ENCODE measurements at regions not wholly inside any gene's neighbourhood (a gene's known extent, or its start where the extent isn't known, plus 50 kb on each side); places are given as distances from the start of the nearest gene placed in this dataset.

GRCh38 chr7:32273297-32273696 is 203.1 kb upstream of the PDE1C start:
- DNase-seq (ENCODE audit: low read depth in 4 of 4, low spot score in 3 of 4) = no peak

DNA sequence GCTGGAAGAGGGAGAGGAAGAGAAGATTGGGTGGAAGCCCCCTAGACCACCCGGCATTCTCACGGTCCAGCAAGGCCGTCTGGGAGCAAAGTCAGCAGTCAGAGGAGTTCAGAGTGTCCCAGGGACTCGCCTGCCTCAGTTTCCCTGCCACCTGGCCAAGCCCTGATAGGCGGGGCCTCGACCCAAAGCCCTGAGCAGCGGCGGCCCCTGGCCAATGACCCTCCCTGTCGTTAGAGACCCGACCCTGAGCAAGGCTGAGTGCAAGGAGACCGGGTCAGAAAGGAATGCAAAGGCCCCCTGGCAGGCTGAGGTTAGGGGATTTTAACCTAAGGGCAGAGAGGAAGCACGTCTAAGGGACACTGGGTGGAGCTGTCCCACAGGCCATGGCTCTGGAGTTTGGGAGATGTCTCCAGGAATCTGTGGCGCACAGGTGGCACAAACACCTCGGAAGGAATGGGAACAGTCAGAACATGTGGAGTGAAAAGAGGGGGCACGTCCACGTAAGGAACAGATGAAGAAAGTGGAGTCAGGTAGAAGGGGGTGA is 196.8 kb upstream of the PDE1C start:
- DNase-seq (ENCODE audit: low read depth in 4 of 4, low spot score in 3 of 4) = no peak

DNA sequence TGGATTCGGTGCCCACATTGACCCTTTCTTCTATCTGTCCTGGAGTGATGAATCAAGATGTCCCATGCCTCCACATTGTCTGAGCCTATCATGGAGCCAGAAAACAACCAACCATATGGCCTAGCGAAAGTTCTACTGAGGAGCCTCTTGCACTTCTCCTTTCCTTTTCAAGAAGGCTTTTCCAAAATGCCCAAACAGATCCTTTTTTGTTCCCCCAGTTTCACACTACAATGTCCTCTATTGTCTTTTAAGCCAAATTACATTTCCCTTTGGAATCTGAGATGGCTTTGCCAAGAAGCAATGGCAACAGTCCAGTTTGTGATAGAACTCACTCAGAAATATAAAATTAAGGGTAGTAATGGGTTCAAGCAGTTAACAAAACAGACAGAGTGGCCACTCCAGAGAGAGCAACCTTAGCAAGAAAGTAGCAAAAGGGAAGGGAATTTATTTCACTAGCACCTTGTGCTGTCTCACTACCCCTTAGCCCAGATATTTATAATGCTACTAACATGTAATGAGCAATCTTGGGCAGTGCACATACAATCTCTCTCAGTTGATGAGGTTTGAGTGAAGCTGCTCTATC is 194.6 kb upstream of the PDE1C start:
- no peak for DNase-seq (ENCODE audit: low read depth in 4 of 4, low spot score in 3 of 4)

DNA sequence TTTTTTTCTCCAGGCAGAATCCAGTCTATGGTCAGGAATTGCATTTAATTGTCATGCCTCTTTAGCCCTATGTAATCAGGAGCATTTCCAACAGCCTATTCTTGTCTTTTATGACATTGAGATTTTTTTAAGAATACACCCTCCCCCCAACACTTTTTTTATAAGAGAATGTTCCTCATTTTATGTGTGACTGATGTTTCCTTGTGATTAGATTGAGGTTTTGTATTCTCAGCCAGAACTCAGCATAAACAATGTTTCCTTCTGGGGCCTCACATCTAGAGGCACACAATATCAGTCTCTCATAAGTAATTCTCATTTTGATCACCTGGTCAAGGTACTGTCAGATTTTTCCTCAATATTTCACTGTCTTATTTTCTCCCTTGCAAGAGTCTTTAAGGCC is 193.4 kb upstream of the PDE1C start:
- no peak for DNase-seq (ENCODE audit: low read depth in 4 of 4, low spot score in 3 of 4)

DNA sequence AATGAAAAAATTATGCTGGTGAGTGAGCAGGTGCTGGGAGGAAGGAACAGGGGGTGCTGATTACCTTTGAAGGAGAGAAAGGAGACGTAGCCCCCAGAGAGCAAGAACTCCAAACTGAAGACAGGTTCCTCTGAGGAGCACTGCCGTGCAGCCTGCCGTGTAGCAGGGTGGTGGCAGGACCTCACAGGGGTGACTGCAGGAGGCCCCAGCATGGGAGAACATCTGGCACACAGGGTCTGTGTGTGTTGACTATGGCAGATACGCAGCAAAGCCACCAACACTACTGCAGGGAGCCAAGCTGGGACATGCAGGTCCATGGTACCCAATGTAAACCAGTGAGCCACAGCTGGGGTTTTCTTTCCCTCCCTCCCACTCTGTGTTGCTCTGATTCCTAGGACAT is 192.1 kb upstream of the PDE1C start:
- DNase-seq (ENCODE audit: low read depth in 4 of 4, low spot score in 3 of 4) = no peak

DNA sequence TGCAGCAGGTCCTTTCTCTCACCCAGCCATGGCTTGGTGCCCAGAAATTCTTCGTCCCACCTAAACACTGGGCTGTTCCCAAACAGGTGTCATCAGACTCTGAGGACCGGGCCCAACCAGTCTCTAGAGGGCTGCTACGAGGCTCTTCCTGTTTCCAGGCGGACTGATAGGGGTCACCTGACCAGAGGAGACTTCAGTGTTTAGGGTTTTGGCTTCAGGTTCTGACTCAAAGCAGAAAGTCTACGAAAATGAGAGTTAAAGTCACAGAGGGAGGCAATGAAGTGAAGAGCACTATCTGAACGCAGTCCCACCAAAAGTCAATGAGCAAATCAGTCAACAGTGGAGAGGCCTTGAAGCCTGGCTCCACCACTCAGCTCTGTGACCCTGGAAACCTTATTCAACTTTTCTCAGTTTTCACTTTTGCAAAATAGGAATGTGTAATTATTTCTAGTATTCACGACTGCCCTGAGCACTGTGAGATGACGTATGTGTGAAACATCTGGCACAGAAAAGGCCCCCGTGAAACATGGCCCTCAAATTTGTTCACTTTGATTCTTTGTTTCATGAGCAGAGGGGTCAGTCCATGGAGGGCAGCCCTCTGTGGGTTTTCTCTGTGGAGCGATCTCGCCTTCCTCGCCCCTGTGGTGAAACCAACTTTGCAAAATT is 189.9 kb upstream of the PDE1C start:
- DNase-seq (ENCODE audit: low read depth in 4 of 4, low spot score in 3 of 4) = no peak

- DNase-seq (ENCODE audit: low read depth in 4 of 4, low spot score in 3 of 4) = no peak
These were observed 188.1 kb upstream of the PDE1C start for GRCh38 chr7:32258265-32258664.

GRCh38 chr7:32257621-32258020 is 187.4 kb upstream of the PDE1C start:
- DNase-seq (ENCODE audit: low read depth in 4 of 4, low spot score in 3 of 4) = no peak

DNA sequence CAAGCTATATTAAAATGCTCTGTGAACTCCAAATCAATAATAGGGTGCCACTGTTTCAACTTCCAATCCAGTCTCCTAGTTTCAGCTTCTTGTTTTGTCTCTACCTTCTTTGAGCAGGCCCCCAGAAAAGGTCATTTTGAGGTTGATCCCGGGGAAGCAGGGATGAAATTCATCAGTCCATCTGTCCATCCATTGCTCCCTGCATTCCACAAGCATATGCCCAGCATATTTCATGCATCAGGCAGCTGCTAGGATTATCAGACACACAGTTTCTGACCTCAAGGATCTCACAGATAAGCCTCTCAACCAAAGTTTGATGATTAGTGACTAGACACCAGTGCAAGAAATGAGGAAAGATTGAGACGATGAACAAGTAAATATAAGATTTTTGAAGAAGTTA is 186.6 kb upstream of the PDE1C start:
- DNase-seq (ENCODE audit: low read depth in 4 of 4, low spot score in 3 of 4) = no peak

DNA sequence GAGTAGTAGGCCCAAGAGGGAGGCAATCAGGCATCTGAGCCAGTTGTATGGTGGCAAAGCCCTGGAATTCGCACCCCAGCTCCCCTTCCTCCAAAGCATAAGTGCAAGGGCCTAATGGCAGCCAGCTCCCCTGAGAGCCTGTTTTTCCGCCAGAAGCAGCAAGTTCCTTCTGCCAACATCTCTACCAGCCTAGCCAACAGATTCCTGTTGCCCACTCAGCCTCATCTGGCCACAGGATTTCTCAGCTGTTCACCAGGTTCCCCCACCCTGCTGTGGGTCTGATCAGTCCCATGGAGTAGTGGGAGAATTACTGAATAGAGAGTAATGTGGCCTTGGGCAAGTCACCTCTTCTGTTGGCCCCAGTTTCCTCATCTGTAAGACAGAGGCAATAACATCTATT is 186.2 kb upstream of the PDE1C start:
- no peak for DNase-seq (ENCODE audit: low read depth in 4 of 4, low spot score in 3 of 4)

- no peak for DNase-seq (ENCODE audit: low read depth in 4 of 4, low spot score in 3 of 4)
These were observed 184.8 kb upstream of the PDE1C start for GRCh38 chr7:32255036-32255435.

DNA sequence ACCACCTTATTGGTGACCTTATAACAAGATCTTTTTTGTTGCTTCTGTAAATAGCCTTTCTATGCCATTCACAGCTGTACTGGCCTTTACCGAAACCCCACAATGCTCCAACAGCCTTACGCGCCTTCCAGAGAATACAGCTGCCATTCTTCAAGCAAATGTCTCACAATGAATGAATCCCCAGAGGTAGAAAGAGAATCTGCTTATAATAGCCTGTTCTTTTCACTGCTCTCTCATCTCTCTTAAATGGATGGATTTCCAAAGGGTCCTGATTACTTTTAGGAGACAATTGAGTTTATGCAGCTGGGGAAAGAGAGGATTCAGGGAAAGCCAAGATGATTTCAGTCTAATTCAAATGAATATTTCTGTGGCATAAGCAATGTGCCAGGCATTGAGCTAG is 183.1 kb upstream of the PDE1C start:
- DNase-seq (ENCODE audit: low read depth in 4 of 4, low spot score in 3 of 4) = no peak

DNA sequence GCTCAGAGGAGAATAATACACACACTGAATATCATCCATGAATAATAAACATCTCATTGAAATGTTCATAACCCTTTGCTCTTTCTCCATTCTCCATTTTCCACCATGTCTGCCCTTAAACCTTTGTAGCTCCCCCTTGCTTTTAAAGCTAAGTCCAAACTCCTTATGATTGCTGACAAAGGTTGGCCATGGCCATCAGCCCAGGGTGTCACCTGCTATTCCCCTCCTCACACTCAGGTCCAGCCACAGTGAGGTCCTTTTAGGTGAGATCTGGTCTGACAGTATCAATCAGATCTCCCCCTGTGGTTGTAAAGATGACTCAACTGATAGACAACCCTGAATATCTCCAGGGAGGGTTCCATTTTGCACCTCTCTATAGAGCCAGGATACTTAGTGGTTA is 181.5 kb upstream of the PDE1C start:
- no peak for DNase-seq (ENCODE audit: low read depth in 4 of 4, low spot score in 3 of 4)

- DNase-seq (ENCODE audit: low read depth in 4 of 4, low spot score in 3 of 4) = no peak
These were observed 180.5 kb upstream of the PDE1C start for GRCh38 chr7:32250471-32251260.

- DNase-seq (ENCODE audit: low read depth in 4 of 4, low spot score in 3 of 4) = no peak
These were observed 179.8 kb upstream of the PDE1C start for GRCh38 chr7:32250003-32250402.

- no peak for DNase-seq (ENCODE audit: low read depth in 4 of 4, low spot score in 3 of 4)
These were observed 178.3 kb upstream of the PDE1C start for GRCh38 chr7:32248522-32248921.

DNA sequence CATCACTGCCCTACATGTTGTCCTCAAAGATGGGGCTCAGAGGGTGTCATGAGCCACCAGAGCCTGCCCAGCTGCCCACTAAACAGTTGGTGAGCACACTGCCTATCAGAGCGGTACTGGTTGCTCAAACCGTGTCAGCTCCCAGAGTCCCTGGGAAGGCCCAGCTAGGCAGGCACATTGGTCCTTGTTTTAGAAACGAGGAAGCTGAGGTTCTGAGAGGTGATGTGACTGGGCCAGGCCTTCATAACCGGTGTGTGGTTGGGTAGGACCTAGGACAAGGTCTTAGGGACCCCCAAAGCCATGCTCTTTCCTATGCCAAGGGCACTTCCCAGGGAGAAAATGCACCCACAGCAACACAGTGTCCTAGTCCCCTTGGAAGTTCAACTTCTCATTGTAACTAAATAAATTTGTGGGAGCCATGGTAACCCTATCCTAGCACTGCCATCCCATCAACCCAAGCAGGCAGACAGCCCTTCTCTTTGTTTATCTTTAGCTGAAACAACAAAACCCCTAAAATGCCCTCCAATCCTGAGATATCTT is 174.7 kb upstream of the PDE1C start:
- no peak for DNase-seq (ENCODE audit: low read depth in 4 of 4, low spot score in 3 of 4)

- no peak for DNase-seq (ENCODE audit: low read depth in 4 of 4, low spot score in 3 of 4)
These were observed 173.6 kb upstream of the PDE1C start for GRCh38 chr7:32243687-32244290.

DNA sequence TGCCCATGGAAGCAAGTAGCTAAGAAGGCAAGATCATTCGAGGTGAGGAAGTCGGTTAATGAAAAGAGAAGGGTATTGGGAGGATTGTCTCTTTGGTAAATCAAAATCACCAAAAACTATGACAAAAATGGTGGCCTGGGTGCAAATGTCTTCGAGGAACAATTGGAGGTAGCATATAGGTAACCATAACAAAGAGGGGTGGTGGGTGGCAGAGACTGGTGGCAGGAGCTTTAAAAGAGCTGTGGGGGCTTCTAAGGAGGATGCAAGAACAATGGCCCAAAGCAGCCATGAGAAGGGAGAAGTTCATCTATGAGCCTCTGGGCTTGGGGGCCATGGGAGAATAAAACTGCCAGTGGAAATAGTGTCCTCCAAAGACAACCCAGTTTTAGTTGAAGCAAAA is 172.2 kb upstream of the PDE1C start:
- DNase-seq (ENCODE audit: low read depth in 4 of 4, low spot score in 3 of 4) = no peak

GRCh38 chr7:32241636-32242035 is 171.4 kb upstream of the PDE1C start:
- DNase-seq (ENCODE audit: low read depth in 4 of 4, low spot score in 3 of 4) = no peak

GRCh38 chr7:32239764-32240163 is 169.6 kb upstream of the PDE1C start:
- no peak for DNase-seq (ENCODE audit: low read depth in 4 of 4, low spot score in 3 of 4)

Data from left renal pelvis (tissue), 4 donors.